HL-60 (cell line): ENCODE measurements at regions not wholly inside any gene's neighbourhood (a gene's known extent, or its start where the extent isn't known, plus 50 kb on each side); places are given as distances from the start of the nearest gene placed in this dataset.

Experiments used
- SPI1 ChIP-seq: IDR thresholded peaks from 2 replicates; pipeline ENCODE4 v1.6.1; 2012; ENCODE audit warnings: low read depth, mild to moderate bottlenecking, borderline replicate concordance
- TF ChIP-seq, protein P1 (sequence below): IDR thresholded peaks from one replicate; pipeline ENCODE4 v1.5.1; 2011; ENCODE audit warnings: low read length, control low read depth, inconsistent platforms; ENCODE audit not compliant: insufficient read depth

GRCh38 chr9:103617046-103617445 lies 477.1 kb upstream of the SMC2 start:
- TF ChIP-seq, protein P1, sequence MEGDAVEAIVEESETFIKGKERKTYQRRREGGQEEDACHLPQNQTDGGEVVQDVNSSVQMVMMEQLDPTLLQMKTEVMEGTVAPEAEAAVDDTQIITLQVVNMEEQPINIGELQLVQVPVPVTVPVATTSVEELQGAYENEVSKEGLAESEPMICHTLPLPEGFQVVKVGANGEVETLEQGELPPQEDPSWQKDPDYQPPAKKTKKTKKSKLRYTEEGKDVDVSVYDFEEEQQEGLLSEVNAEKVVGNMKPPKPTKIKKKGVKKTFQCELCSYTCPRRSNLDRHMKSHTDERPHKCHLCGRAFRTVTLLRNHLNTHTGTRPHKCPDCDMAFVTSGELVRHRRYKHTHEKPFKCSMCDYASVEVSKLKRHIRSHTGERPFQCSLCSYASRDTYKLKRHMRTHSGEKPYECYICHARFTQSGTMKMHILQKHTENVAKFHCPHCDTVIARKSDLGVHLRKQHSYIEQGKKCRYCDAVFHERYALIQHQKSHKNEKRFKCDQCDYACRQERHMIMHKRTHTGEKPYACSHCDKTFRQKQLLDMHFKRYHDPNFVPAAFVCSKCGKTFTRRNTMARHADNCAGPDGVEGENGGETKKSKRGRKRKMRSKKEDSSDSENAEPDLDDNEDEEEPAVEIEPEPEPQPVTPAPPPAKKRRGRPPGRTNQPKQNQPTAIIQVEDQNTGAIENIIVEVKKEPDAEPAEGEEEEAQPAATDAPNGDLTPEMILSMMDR, result no peak
- TF ChIP-seq SPI1, result no peak
